Suppressor macrophage treated with lipopolysaccharide for 4 hours (primary cell): ENCODE measurements at regions not wholly inside any gene's neighbourhood (a gene's known extent, or its start where the extent isn't known, plus 50 kb on each side); places are given as distances from the start of the nearest gene placed in this dataset.
"Not testable (repeated sequence)": the region's sequence is repeated elsewhere in the genome, so short reads cannot be mapped to it uniquely, and the experiment has no call there.

ENCODE experiments used
- DNase-seq: peaks from one replicate; pipeline ENCODE4 v3.0.0-alpha.2; 2020

GRCh38 chr12:77249892-77250291 lies 184.5 kb upstream of the E2F7 start:
- no peak for DNase-seq

GRCh38 chr12:77248036-77248435 lies 182.7 kb upstream of the E2F7 start:
- DNase-seq: no peak

GRCh38 chr12:77247542-77247941 lies 182.2 kb upstream of the E2F7 start:
- DNase-seq: no peak

- DNase-seq: no peak
These were observed 178.0 kb upstream of the E2F7 start for GRCh38 chr12:77243345-77243744.

GRCh38 chr12:77239617-77240016 lies 174.2 kb upstream of the E2F7 start:
- no peak for DNase-seq

GRCh38 chr12:77238335-77238734 lies 173.0 kb upstream of the E2F7 start:
- DNase-seq: no peak

GRCh38 chr12:77237896-77238295 lies 172.5 kb upstream of the E2F7 start:
- DNase-seq: no peak

GRCh38 chr12:77236066-77236465 lies 170.7 kb upstream of the E2F7 start:
- no peak for DNase-seq

GRCh38 chr12:77232045-77232444 lies 166.7 kb upstream of the E2F7 start:
- DNase-seq: no peak

GRCh38 chr12:77231501-77231918 lies 166.1 kb upstream of the E2F7 start:
- peak; percentile 26 for DNase-seq

- DNase-seq: no peak
These were observed 164.5 kb upstream of the E2F7 start for GRCh38 chr12:77229640-77230442.

- no peak for DNase-seq
These were observed 163.0 kb upstream of the E2F7 start for GRCh38 chr12:77228376-77228775.

- DNase-seq: no peak
These were observed 161.0 kb upstream of the E2F7 start for GRCh38 chr12:77226368-77226767.

- DNase-seq: no peak
These were observed 160.0 kb upstream of the E2F7 start for GRCh38 chr12:77225373-77225772.

GRCh38 chr12:77224346-77224745 lies 159.0 kb upstream of the E2F7 start:
- no peak for DNase-seq

GRCh38 chr12:77222336-77222735 lies 157.0 kb upstream of the E2F7 start:
- DNase-seq: no peak

GRCh38 chr12:77220586-77220985 lies 155.2 kb upstream of the E2F7 start:
- no peak for DNase-seq

- no peak for DNase-seq
These were observed 152.9 kb upstream of the E2F7 start for GRCh38 chr12:77218278-77218677.

GRCh38 chr12:77216136-77216535 lies 150.8 kb upstream of the E2F7 start:
- DNase-seq: not testable (repeated sequence)

- no peak for DNase-seq
These were observed 148.8 kb upstream of the E2F7 start for GRCh38 chr12:77214136-77214535.

- no peak for DNase-seq
These were observed 147.9 kb upstream of the E2F7 start for GRCh38 chr12:77213319-77213718.

- DNase-seq: no peak
These were observed 145.4 kb upstream of the E2F7 start for GRCh38 chr12:77210724-77211123.

- no peak for DNase-seq
These were observed 138.7 kb upstream of the E2F7 start for GRCh38 chr12:77204083-77204482.

- no peak for DNase-seq
These were observed 137.2 kb upstream of the E2F7 start for GRCh38 chr12:77202457-77203060.
